Natural killer cell (primary cell): ENCODE measurements at regions not wholly inside any gene's neighbourhood (a gene's known extent, or its start where the extent isn't known, plus 50 kb on each side); places are given as distances from the start of the nearest gene placed in this dataset.

ENCODE experiments used
- ATAC-seq, 3 donors: fragments of 150-1000 bp in 2 of 3; fragments of 200-7000 bp in 1 of 3; cut with Tn5 transposase; 1 replicate in 1 of 3; 2 replicates in 2 of 3; pipeline ENCODE4 v1.10.0; 2021; ENCODE audit warnings: mild to moderate bottlenecking in 2 of 3, moderate library complexity in 2 of 3
- DNase-seq, 2 donors: peaks; one replicate each; pipeline versions ENCODE4 v3.0.0 to v3.0.0-alpha.2; 2013 to 2021; ENCODE audit warnings: mixed read lengths in 1 of 2
- H3K27ac ChIP-seq: one replicate; pipeline ENCODE4 v1.5.1; 2013; ENCODE audit warnings: mild to moderate bottlenecking, low read length
- H3K27me3 ChIP-seq: one replicate; pipeline ENCODE4 v1.6.1; 2013; ENCODE audit warnings: low read length; ENCODE audit not compliant: control insufficient read depth, insufficient read depth
- H3K36me3 ChIP-seq: one replicate; pipeline ENCODE4 v1.6.1; 2013; ENCODE audit warnings: low read length; ENCODE audit not compliant: control insufficient read depth, insufficient read depth
- H3K4me1 ChIP-seq: one replicate; pipeline ENCODE4 v1.6.1; 2013; ENCODE audit warnings: low read length; ENCODE audit not compliant: control insufficient read depth, insufficient read depth
- H3K4me3 ChIP-seq: one replicate; pipeline ENCODE4 v1.5.1; 2013; ENCODE audit warnings: low read length
- H3K9me3 ChIP-seq: one replicate; pipeline ENCODE4 v1.6.1; 2013; ENCODE audit warnings: low read length; ENCODE audit not compliant: control insufficient read depth, insufficient read depth
- H3K27ac Mint-ChIP-seq, 2 donors: one replicate each; pipeline ENCODE4 v1.8.0; 2022; ENCODE audit warnings: mild to moderate bottlenecking in 2 of 2, mixed read lengths in 2 of 2, moderate library complexity in 1 of 2
- H3K27me3 Mint-ChIP-seq, 2 donors: one replicate each; pipeline ENCODE4 v1.8.0; 2022; ENCODE audit warnings: low read depth in 2 of 2, mixed read lengths in 2 of 2
- H3K36me3 Mint-ChIP-seq: one replicate; pipeline ENCODE4 v1.8.0; 2022; ENCODE audit warnings: mixed read lengths
- H3K4me1 Mint-ChIP-seq, 2 donors: one replicate each; pipeline ENCODE4 v1.8.0; 2022; ENCODE audit warnings: mixed read lengths in 2 of 2
- H3K4me3 Mint-ChIP-seq: one replicate; pipeline ENCODE4 v1.8.0; 2022; ENCODE audit warnings: mild to moderate bottlenecking, moderate library complexity, mixed read lengths
- H3K9me3 Mint-ChIP-seq, 2 donors: one replicate each; pipeline ENCODE4 v1.8.0; 2022; ENCODE audit warnings: mixed read lengths in 2 of 2
- WGBS: methylation state at CpG from one replicate; pipeline ENCODE4 v1.1.7; 2013; ENCODE audit warnings: missing lambda C conversion rate; ENCODE audit not compliant: insufficient coverage; 5-methylcytosine and 5-hydroxymethylcytosine counted together
- intact Hi-C: fragments of 100-400 bp; cut with micrococcal nuclease; formaldehyde crosslinking; loops from one replicate; pipeline ENCODE4 v1.14.2; 2022
- TF ChIP-seq, protein P1 (sequence below): fragments of 200-600 bp; IDR thresholded peaks from one replicate; pipeline ENCODE4 v1.8.0; 2022; ENCODE audit warnings: antibody characterized with exemption

DNA sequence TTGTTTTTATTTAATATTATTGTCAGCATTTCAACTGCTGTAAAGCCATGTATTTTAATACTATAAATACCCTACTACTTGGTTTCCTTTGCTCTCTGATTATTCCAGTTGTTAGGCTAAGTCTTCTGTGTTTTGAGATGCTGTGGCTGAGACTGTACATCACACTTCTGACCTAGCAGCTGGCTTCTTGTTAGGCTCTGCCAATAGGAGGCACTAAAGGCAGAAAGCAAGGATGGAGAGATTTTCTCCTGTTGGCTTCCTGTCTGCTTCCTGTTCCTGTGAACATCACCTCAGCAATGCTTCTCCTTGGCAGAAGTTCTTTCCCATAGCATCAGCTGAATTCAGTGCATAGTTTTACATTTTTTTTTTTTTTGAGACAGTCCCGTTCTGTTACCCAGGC is 68.3 kb upstream of the YPEL5 start:
- intact Hi-C loops: no loop called here
- no peaks in the 10 kb centered on the region for H3K4me1 ChIP-seq
- no peaks in the 10 kb centered on the region for H3K9me3 ChIP-seq
- TF ChIP-seq, protein P1, sequence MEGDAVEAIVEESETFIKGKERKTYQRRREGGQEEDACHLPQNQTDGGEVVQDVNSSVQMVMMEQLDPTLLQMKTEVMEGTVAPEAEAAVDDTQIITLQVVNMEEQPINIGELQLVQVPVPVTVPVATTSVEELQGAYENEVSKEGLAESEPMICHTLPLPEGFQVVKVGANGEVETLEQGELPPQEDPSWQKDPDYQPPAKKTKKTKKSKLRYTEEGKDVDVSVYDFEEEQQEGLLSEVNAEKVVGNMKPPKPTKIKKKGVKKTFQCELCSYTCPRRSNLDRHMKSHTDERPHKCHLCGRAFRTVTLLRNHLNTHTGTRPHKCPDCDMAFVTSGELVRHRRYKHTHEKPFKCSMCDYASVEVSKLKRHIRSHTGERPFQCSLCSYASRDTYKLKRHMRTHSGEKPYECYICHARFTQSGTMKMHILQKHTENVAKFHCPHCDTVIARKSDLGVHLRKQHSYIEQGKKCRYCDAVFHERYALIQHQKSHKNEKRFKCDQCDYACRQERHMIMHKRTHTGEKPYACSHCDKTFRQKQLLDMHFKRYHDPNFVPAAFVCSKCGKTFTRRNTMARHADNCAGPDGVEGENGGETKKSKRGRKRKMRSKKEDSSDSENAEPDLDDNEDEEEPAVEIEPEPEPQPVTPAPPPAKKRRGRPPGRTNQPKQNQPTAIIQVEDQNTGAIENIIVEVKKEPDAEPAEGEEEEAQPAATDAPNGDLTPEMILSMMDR: no peak
- ATAC-seq (no peak), DNase-seq (no peak)
- H3K27me3 ChIP-seq: peaks cover 2% of the 10 kb centered on the region
- peaks cover 14 to 30% of the 10 kb centered on the region in 2 donors for H3K27me3 Mint-ChIP-seq
- no peak overlapping the region for H3K27ac ChIP-seq
- no peaks in the 10 kb centered on the region for H3K9me3 Mint-ChIP-seq
- no peaks in the 10 kb centered on the region for H3K36me3 Mint-ChIP-seq
- no peak overlapping the region for H3K4me3 Mint-ChIP-seq
- H3K4me1 Mint-ChIP-seq: no peaks in the 10 kb centered on the region
- no peak overlapping the region for H3K27ac Mint-ChIP-seq
- no peak overlapping the region for H3K4me3 ChIP-seq
- H3K36me3 ChIP-seq: no peaks in the 10 kb centered on the region
- WGBS: 38% methylated on average over 1 of the region's 1 CpG

DNA sequence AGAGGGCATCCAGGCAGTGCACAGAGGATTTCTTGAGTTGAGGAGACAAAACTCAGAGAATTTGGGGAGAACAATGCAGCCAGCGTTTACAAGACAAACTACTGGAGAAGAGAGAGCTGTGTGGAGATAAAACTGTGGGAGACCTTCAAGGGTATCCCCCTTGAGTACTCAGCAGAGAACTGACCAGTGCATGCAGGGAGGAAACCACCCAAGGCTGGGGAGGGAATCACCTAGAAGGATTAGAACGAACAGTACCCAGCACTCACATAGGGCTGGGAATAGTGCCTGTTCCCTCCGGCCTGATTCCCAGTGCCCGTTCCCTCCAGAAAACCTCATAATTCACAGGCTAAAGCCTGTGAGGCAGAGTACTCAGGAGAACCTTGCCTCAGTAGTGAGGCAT is 61.9 kb upstream of the YPEL5 start:
- Histone ChIP-seq H3K27me3 (no peaks in the 10 kb centered on the region), H3K36me3 (no peaks in the 10 kb centered on the region), H3K9me3 (no peaks in the 10 kb centered on the region), H3K27ac (no peak overlapping the region), H3K4me1 (no peaks in the 10 kb centered on the region), H3K4me3 (no peak overlapping the region)
- no peaks in the 10 kb centered on the region for H3K4me1 Mint-ChIP-seq
- no peak overlapping the region for H3K4me3 Mint-ChIP-seq
- intact Hi-C loops: no loop called here
- WGBS: 78% methylated on average over 4 of the region's 4 CpGs
- DNase-seq (no peak), ATAC-seq (no peak)
- H3K27ac Mint-ChIP-seq: no peak overlapping the region
- TF ChIP-seq, protein P1: no peak
- H3K27me3 Mint-ChIP-seq: peaks cover 21 to 43% of the 10 kb centered on the region in 2 donors
- H3K9me3 Mint-ChIP-seq: no peaks in the 10 kb centered on the region
- H3K36me3 Mint-ChIP-seq: no peaks in the 10 kb centered on the region

DNA sequence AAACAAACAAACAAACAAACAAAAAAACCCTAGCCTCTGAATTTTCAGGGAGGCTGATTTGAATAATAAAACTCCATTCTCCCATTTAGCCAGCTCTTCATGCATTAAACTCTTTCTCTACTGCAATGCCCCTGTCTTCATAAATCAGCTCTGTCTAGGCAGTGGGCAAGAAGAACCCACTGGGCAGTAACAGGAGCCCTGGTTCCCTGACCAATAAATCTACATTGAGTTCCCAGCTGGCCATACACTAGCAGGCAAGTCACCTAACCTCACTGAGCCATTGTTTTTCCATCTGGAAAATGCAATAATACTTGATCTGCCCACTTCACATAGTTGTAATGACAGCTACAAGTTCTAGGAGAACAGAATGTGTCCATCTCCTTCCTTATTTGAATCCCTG is 57.6 kb upstream of the YPEL5 start:
- H3K27ac Mint-ChIP-seq: no peak overlapping the region

DNA sequence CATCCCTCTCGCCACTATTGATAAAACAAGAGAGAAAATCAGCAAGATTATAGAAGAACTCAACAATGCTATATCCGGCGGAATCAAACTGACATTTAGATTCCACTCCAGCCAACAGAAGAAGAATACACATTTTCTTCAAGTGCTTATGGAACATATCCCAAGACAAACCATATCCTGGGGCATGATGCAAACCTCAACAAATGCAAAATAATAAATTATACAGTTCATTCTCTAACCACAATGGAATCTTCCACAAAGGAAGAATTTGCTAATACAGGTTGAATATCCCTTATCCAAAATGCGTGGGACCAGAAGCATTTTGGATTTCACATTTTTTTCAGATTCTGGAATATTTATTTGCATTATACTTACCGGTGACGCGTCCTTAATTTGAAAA is 51.4 kb upstream of the YPEL5 start:
- ATAC-seq: no peak
- Mint-ChIP-seq H3K36me3 (no peaks in the 10 kb centered on the region), H3K27ac (no peak overlapping the region), H3K4me3 (no peak overlapping the region), H3K27me3 (peaks cover 31 to 53% of the 10 kb centered on the region in 2 donors), H3K4me1 (peaks cover 0 to 4% of the 10 kb centered on the region in 2 donors), H3K9me3 (no peaks in the 10 kb centered on the region)
- TF ChIP-seq, protein P1: no peak
- Histone ChIP-seq H3K4me1 (no peaks in the 10 kb centered on the region), H3K27me3 (no peaks in the 10 kb centered on the region), H3K27ac (no peak overlapping the region), H3K9me3 (no peaks in the 10 kb centered on the region), H3K4me3 (no peak overlapping the region), H3K36me3 (no peaks in the 10 kb centered on the region)
- intact Hi-C loops: no loop called here
- no peak for DNase-seq
- 93% methylated on average over 7 of the region's 7 CpGs for WGBS

More for the DNA sequence above, 57.6 kb upstream of the YPEL5 start:
- H3K4me1 Mint-ChIP-seq: peaks cover 0 to 4% of the 10 kb centered on the region in 2 donors
- H3K27me3 ChIP-seq: no peaks in the 10 kb centered on the region
- peaks cover 32 to 61% of the 10 kb centered on the region in 2 donors for H3K27me3 Mint-ChIP-seq
- H3K27ac ChIP-seq: no peak overlapping the region
- H3K9me3 Mint-ChIP-seq: no peaks in the 10 kb centered on the region
- H3K4me3 Mint-ChIP-seq: no peak overlapping the region
- H3K4me1 ChIP-seq: no peaks in the 10 kb centered on the region
- DNase-seq: no peak
- H3K4me3 ChIP-seq: no peak overlapping the region
- TF ChIP-seq, protein P1: no peak
- intact Hi-C loops: no loop called here
- no peaks in the 10 kb centered on the region for H3K36me3 ChIP-seq
- no peaks in the 10 kb centered on the region for H3K9me3 ChIP-seq
- ATAC-seq: no peak
- no peaks in the 10 kb centered on the region for H3K36me3 Mint-ChIP-seq
